ENCODE measurements at regions not wholly inside any gene's neighbourhood (a gene's known extent, or its start where the extent isn't known, plus 50 kb on each side); places are given as distances from the start of the nearest gene placed in this dataset.
"Not testable (repeated sequence)": the region's sequence is repeated elsewhere in the genome, so short reads cannot be mapped to it uniquely, and the experiment has no call there.

DNA sequence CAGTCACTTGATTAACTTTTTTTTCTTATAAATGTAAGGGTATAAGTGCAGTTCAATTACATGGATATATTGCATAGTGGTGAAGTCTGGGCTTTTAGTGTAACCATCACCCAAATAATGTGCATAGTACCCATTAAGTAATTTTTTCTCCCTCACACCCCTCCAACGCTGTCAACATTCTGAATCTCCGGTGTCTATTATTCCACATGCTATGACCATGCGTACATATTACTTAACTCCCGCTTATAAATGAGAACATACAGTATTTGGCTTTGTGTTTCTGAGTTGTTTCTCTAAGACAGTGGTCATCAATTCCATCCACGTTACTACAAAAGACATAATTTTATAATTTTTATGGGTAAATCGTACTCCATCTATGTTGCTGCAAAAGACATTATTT is 1191.1 kb downstream of the NCAM2 start:
- no peak for DNase-seq (ENCODE audit: low read depth)

DNA sequence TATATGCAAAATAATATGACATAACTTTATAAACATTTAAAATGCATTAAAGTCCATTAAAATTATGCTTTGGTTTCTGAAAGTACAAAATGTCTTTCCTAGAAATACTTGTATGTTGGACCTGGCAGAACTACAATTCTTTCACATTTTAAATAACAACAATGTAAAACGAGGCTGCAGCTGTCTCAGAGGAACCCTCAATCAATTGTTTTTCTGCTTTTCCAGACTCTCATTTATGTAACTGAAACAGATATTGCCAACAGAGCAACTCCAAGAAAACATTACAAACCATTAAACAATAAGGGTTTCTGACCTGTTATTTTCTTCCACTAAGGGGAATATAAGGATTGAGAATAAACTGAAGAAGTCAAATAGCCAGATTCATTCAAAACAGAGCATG is 1193.4 kb downstream of the NCAM2 start:
- DNase-seq (ENCODE audit: low read depth) = no peak

DNA sequence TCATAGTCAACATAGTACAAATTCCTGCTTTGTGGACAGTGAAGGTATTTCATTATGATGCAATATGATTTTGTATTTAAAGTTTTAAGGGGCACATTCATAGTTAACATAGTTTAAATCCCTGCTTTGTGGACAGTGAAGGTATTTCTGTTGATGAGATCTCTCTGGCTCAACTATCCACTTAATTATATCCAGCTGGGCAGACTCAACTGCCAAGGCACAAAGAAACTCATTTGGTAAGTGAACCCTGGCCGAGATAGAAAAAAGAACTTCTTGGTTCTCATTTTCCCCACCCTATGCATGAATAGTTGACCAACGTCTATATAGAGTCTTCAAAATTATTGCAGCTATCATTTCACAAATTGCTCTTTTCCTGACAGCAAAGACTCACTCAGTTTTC is 1194.6 kb downstream of the NCAM2 start:
- DNase-seq (ENCODE audit: low read depth) = no peak

DNA sequence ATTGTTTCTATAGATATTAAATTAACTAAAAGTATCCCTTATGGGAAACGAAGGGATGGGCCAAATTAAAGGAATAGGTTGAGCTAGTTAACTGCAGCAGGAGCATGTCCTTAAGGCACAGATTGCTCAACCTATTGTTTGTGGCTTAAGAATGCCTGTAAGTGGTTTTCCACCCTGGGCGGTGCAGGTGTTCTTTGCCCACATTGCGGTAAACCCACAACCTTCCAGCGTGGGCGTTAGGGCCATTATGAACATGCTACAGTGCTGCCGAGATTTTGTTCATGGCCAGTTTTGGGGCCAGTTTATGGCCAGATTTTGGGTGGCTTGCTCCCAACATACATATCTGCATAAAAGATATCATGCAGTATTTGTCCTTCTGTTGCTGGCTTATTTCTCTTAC is 1196.8 kb downstream of the NCAM2 start:
- DNase-seq (ENCODE audit: low read depth) = not testable (repeated sequence)

DNA sequence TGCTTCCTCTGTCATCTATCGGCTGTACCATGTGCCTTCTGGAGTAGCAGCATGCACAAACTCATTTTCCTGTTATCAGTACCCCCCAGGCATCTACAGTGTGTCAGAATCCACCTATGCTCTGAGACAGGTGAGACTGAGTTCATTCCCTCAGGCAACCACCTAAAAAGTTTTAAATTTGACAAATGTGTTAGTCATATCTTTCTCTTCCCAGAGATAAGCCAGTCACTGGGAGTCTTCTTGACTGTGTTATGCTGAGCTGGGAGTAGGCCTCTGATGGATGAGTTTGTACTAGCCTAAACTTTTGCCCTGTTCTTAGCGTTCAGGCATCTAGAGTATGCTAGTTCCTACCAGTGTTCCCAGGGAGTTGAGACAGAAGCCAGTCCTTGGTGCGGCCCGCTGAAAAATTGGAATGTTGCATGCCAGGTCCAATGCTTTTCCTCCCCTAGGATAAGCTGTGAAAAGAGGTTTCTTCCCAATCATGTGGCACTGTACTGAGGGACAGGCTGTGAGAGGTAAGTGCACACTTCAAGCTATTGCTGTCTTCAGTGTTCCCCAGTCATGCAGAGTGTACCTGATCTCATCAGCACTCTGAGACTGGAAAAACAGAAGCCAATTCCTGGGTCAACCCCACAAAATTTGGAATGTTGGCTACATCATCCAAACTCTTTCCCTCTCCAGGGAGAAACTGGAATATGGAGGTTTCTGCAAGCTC is 1202.3 kb downstream of the NCAM2 start:
- no peak for DNase-seq (ENCODE audit: low read depth)

DNA sequence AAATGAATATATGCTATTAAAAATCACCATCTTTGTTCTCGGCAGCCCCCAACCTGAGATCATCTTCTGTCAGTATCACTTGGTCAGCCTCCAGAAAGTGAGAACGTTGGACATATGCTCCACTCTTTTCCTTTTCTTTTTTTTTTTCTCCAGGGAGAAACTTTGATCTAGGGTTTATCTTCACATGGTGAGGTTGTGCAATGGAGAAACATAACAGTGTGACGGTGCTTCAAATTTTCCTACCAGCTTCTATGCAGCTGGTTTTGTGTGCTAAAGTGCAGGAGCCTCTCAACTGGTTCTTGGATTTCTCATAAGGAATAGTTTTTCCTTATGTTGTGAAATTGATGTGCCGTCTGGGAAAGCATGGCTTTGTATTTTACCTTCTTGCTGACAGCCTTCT is 1202.9 kb downstream of the NCAM2 start:
- DNase-seq (ENCODE audit: low read depth) = no peak

DNA sequence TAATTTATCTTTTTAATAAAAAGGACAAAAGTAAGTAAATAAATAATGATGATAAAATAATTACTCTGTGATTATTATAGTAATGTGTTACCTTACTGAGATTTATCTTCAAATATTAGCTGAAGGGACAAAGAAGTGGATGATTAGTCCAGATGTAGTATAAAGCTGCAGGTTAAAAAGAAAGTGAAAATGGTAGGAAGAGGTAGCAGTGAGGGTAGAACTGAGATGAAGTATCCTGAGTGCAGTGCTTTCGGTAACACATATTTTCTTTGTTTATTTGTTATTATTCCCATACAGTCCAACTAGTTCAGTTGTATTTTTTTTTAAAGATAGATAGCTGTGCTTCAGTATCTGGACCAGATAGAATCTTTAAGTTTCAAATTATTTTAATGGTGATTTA is 1203.5 kb downstream of the NCAM2 start:
- no peak for DNase-seq (ENCODE audit: low read depth)

DNA sequence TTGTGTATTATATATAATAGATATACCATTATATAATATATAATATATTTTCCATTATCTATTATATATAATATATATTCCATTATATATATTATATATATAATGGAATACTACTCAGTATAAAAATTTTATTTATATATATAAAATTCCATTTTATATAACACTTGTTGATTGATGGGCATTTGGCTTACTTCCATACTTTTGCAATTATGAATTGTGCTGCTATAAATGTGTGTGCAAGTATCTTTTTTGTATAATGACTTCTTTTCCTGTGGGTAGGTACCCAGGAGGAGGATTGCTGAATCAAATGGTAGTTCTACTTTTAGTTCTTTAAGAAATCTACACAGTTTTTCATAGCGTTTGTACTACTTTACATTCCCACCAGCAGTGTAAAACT is 1211.1 kb downstream of the NCAM2 start:
- no peak for DNase-seq (ENCODE audit: low read depth)

DNA sequence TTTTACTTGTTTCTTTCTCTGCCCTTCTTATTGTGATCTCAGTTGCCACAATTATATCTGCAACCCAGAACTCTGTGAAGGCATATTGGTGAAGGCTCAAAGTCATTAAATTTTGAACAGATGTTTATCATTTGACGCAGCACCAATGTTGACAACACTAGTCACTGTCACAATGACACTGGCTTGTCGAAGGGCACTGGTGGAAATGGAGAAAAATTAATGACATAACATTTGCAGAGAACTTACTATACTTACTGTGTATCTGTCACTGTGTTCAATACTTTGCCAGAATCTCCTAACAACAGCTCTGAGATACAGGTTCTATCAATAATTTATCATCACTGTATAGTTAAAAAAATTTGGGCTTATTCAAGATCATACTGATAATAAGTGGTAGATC is 1213.7 kb downstream of the NCAM2 start:
- DNase-seq (ENCODE audit: low read depth) = no peak

DNA sequence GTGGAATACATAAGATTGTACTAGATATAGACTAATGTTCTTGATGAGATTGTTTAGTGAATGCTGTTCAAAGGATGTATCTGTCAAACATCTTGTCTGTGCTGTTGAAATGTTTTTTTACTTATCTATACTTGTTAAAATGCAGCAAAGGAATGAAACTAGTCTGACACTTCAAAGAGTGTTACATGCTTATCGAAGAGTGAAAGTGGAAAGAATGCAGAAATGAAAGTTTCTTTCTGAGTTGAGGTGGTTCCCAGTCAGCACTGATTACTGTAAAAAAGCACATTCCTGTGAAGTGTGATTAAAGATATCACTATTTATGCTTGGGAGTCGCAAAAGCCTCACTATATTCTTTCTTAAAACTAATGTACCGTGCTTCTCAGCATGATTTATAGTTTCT is 1225.2 kb downstream of the NCAM2 start:
- no peak for DNase-seq (ENCODE audit: low read depth)

DNA sequence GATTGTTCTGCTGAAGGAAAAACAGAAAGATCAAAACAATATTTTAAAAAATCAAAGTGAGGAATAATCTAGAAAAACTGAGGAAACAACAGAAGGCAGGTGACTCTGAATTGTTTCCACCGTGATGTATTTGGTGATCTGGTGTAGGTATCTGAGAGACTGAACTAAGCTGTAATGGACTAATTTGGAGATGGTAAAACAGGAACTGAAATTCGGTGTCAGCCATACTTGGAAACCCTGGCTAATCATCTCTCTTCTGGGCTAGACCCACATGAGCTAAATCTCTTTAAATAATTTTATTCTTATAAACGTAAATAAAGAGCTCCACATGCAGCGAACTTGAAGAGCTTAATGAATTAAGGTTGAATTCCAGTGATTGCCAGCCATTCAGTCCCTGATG is 1226.1 kb downstream of the NCAM2 start:
- no peak for DNase-seq (ENCODE audit: low read depth)

DNA sequence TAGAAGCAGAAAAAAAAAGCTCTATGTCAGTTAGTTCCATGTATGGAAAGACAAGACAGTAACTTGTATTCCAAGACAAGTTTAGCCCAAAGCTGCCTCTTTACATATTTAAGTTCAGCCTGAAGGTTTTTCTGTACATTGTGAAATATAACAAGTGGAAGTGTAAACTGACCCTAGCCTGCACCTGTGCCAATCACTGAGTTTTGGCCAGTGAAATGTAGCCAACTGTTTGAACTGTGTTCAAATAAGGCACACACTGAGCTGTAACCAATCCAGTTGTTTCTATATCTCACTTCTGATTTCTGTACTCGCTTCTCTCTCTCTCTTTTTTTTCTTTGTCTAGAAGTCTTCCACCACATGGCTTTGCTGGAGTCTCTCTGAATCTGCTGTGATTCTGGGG is 1227.1 kb downstream of the NCAM2 start:
- DNase-seq (ENCODE audit: low read depth) = no peak

DNA sequence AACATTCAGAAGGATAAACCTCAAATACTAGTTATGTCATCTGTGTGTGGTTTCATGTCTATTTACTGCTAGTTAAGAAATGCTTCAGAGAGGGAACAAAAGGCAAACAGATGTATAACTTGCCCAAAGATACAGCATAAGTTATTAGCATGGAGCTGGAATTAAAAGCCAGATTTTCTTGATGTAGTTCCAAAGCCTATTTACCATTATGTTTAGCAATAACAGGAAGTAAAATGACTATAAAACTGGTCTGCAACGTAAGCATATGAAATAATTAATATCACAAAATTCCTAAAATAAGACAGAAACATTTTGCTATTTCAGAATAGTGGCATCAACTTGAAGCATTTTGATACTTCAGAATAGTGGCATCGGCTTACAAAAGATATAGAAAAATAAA is 1232.8 kb downstream of the NCAM2 start:
- DNase-seq (ENCODE audit: low read depth) = no peak

DNA sequence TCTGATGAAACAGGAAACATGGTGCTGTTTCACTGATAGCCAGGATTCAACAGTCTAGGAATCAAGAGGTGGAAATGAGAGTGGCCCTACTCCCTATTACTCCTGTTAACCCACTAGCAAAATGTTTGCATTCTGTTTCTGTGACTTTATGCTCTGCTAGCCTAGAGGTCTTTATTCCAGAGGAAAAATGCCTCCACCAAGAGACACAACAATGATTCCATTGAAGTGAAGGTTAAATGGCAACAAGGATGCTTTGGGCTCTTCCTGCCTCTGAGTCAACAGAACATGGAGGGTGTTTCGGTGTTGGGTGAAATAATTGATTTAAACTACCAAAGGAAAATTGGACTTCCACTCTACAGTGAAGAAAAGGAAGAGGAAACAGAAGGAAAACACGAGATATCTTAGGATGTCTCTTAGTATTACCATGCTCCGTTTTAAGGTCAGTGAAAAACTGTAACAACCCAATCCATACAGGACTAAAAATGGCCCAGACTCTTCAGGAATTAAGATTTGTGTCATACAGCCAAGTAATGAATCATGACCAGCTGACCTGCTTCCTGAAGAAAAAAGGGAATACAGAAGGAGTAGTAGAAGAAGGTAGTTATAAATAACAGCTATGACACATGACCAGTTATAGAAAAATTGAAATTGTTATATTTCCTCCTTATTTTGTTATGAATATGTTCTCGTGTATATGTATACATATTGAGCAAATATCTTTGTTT is 1237.8 kb downstream of the NCAM2 start:
- DNase-seq (ENCODE audit: low read depth) = no peak

DNA sequence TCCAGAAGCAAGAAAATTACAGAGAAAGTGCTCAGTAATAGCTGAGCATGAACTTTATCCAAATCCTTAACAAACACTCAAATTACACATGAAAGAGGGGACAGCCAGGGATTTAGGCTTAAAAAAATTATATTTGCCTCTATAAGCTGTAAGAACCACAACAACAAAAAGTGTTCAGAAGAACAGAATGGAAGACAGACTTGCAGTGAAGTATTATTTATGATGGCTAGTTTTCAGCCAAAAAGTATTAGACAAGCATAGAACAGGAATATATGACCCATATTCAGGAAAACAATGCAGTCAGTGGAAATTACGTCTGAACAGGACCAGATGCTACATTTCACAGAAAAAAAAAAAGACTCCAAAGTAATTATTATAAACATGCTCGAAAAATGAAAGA is 1246.3 kb downstream of the NCAM2 start:
- DNase-seq (ENCODE audit: low read depth) = no peak

DNA sequence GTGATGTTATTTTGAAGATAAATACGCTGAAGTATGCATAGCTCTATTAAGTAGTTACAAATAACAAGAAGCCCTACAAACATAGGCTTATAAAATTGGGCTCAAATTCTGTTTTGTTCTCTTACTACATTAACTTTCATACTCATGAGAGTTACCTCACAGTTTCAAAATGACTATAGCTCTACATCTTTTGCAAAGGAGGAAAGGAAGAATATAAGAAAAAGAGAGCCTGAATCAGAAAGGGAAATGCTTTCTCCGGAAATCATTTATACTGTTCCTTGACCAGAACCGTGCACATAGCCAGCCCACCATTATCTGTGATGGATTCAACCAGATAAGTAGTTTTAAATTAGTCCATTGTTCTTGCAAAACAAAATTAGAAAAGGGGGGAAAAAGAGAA is 1252.1 kb downstream of the NCAM2 start:
- no peak for DNase-seq (ENCODE audit: low read depth)

DNA sequence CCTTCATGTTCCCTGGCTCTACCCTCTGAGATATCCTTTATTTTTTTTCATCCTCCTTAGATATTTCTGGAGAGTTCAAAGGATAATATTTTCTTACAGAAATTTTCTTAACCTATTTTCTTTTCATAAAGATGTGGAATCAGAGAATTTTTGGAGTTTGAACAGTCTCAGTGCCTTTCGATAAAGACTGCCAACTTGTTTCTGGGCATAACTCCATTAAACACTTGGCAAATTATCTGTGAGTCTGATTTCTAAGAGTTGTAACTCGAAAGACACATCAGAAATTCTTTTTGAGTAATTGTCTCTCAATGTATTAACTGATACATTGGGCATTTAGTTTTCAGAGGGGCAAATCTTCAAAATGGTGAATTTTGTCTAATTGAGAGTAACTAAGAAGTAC is 1255.6 kb downstream of the NCAM2 start:
- no peak for DNase-seq (ENCODE audit: low read depth)

DNA sequence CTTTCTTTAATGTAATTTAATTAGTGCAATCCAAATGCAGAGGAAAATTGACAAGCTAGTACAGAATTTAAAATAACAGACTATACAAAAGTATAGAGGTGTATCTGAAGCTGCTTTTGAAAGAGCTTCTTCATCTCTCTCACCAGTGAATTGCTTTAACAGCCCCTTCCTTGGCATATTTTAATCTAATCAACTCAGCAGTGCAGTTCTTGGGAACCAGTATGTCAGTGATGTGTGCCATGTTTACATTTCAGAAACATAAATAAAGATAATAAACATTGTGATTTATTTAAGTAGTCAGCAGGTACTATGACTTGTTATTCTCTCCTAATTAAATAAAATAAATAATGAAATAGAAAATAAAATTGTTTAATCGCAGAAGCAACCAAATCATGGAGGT is 1260.6 kb downstream of the NCAM2 start:
- DNase-seq (ENCODE audit: low read depth) = no peak

DNA sequence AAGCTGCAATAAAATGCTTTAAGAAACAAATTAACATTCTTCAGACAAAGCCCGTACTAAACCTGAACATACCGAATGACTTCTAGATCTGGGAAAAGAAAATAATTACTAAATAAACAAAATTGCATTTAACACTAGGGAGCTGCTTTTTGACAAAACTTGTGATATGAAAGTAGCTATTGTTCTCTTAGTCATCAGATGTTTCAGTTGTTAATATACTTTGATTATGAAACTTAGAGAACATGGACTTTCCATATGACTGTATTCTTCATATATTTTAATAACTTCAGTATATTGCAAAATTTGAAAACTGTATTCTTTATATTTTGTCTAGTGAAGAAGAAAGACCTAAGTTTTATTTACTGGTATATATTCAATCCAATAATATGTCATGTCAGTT is 1262.1 kb downstream of the NCAM2 start:
- no peak for DNase-seq (ENCODE audit: low read depth)

DNA sequence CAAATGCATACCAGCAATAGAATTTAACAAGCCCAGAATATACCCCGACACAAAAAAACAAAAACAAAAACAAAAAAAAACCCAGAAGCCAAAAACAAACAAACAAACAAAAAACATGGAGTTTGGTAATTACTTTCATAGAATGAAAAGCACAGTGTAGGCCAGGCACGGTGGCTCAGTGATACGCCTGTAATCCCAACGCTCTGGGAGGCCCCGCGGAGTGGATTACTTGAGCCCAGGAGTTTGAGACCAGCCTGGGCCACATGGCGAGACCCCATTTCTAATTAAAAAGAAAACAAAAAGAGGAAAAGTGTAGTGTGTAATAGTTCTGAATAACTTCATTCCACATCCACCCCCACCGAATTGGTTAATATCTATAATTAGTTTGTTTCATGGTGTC is 1265.7 kb downstream of the NCAM2 start:
- DNase-seq (ENCODE audit: low read depth) = no peak

DNA sequence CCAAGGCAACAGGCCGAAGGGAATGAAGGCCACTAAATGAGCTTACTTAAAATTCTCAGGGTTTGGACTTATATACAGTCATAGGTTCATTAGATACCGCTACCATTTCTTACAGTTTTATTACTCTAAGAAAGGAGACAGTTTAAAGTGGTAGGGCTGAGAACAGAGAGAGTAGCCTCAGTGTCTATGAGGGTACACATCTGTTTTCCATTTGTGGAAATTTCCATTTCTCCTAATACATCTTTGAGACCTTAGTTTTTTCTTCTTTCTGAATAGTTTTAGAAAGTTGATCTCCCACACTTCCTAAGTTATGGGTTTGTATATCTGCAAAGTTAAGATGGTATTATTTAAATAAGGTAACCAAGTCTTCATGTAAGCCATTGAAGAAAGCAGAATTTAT is 1279.1 kb downstream of the NCAM2 start:
- DNase-seq (ENCODE audit: low read depth) = no peak

DNA sequence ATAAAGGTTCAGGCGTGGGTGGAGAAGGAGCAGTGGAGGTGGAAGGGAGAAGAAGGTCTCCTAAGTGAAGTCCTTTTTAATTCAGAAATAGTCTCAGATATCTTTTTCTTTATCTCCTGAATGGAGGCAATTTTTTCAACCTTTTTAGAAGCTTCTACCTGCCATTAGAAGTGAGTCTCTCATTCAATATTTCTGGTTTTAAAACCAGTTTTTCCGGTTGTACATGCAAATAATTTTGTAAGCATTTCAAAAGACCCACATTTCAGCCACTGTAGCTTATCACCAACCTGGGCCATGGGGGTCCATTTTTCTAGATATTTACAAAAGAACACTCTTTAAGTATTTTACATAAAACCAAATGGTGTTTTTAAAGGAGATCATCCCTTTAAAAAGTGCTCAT is 1280.2 kb downstream of the NCAM2 start:
- DNase-seq (ENCODE audit: low read depth) = no peak

DNA sequence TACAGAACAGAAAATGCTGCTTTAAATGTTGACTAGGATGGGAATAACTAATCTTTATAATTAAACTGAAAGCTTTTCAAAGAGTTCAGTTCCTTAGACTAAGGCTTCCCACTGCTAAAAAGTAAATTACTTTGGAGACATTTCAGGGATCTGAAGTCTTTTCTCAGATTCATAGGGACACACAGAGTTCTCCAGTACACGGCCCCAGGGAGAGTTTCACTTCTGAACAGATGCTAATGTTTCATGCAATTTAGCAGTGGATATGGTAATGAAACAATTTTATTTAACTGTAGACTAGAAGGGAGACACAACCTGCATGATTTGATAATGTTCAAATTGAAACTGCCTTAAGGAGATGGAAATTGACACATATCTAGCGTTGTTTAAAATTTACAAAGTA is 1282.6 kb downstream of the NCAM2 start:
- no peak for DNase-seq (ENCODE audit: low read depth)

DNA sequence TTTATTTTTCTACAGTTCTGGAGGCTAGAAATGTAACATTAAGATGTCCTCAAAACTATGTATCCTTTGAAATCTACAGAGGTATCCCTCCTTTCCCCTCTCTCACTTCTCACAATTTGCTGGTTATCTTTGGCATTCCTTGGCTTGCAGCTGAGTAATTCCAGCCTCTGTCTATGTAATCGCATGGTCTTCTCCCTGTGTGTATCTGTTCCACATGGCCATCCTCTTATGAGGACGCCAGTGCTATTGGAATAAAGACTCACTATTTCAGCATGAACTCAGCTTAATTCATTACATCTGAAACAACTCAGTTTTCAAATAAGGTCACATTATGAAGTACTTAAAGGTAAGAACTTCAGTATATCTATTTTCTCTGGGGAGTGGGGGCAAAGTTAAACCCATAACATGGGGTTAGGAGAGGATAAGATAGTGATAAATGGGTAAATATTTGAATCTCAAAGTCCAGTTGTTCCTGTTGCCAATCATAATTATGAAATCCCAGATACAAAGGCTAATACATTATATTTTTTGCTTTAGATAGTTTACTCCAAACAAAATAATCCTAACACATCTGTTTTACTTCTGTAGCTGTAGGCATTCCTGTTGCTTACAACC is 1290.8 kb downstream of the NCAM2 start:
- no peak for DNase-seq (ENCODE audit: low read depth)
